Stimulated activated CD4-positive, alpha-beta T cell treated with anti-CD3 and anti-CD28 coated beads, Interleukin-1b, Interleukin-23, amount 100 ng/mL, for 48 hours (primary cell): ENCODE measurements at regions not wholly inside any gene's neighbourhood (a gene's known extent, or its start where the extent isn't known, plus 50 kb on each side); places are given as distances from the start of the nearest gene placed in this dataset.
"Not testable (repeated sequence)": the region's sequence is repeated elsewhere in the genome, so short reads cannot be mapped to it uniquely, and the experiment has no call there.

Experiments used
- DNase-seq: peaks from one replicate; pipeline ENCODE4 v3.0.0-alpha.2; 2020

- no peak for DNase-seq
Measured at GRCh38 chr2:194155431-194155830, 1501.6 kb upstream of the SLC39A10 start.

- no peak for DNase-seq
Measured at GRCh38 chr2:194151231-194151630, 1505.8 kb upstream of the SLC39A10 start.

DNA sequence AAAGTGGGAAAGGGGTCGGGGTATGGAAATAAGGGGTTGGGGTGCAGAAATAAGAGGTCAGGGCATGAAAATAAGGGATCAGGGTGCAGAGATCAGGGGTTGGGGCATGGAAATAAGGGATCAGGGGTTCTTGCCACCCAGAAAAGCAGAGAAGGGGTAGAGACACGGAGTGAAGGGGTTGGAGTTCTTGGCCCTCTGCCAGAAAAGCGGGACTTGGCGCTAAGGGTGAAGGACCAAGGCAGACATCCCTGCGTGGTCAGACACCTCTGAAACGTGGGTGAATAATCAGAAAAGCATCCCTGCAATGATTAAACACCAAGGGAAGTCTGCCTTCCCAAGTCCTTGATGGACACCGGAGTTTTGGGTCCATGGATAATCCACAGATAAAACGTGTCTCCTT lies 1521.6 kb upstream of the SLC39A10 start:
- no peak for DNase-seq

DNA sequence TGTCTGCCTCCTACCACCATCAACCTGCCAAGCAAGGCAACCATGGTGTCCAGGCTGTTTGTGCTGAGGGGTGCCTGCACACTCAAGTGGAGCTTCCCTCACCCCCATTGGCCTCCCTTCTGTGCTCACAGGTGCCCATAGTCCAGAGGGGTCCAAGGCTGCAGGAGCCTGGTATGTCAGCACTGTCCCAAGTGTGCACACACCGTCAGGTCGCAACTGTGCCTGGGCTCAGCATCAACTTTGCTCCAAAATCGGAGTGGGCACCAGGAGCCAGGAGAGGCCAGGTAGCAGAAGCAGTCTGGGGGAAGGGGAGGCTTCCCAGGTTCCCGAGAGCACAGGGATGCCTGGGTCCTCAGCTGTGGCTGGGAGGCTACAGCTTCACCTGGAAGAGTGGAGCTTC lies 1528.2 kb upstream of the SLC39A10 start:
- no peak for DNase-seq

DNA sequence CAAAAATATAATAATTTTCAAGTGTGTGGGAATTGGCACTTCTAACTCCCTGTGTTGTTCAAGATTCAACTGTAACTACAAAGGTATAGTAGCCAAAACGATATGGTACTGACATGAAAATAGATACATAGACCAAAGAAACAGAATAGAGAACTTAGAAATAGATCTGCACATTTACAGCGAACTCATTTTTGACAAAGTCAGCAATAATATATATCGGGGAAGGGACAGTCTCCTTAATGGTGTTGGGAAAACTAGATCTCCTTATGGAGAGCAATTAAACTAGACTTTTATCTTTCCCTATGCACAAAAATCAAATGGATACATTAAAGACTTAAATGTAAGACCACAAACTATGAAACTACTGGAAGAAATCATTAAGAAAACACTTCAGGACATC lies 1530.6 kb upstream of the SLC39A10 start:
- no peak for DNase-seq

DNA sequence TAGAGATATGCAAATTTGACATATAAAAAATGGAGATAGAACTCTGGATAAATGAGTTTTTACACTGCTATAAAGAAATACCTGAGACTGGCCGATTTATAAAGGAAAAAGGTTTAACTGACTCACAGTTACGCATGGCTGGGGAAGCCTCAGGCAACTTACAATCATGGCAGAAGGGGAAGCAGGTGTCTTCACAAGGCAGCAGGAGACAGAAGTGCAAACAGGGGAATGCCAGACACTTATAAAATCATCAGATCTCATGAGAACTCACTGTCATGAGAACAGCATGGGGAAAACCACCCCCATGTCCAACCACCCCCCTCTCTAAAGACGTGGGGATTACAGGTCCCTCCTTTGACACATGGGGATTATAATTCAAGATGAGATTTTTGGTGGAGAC lies 1540.2 kb upstream of the SLC39A10 start:
- no peak for DNase-seq

GRCh38 chr2:194105358-194105757 lies 1551.7 kb upstream of the SLC39A10 start:
- DNase-seq: no peak

- DNase-seq: no peak
Measured at GRCh38 chr2:194104687-194105086, 1552.3 kb upstream of the SLC39A10 start.

DNA sequence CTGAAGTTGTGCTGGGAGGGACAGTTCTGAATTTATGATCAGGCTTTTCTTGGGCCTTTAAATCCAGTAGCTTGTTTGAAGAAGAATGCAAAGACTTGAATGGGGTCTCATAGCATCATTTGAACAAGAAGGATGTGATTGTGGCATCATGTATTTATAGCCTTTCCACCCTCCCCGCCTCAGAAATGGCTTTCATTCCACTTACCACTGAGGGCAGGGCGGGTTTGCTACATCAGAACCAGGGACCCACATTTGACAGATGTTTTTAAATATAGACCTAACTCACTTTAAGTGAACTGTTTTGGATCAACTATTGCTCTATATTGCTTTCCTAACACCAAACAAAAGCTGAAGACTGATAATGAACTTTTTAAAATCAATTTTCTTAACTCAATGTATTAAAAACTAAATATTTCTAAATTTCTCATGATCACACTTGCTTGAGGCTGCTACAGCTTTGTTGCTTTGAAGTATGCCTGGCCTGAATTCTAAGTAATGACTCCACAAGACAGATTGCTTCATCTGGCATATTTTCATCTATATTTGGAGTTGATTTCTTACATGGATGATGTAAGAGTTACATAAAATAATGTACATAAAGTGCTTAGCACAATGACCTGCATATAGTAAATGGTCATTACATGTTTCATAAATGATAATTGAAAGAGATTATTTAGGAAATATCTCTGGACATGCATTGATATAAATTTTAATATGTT lies 1552.9 kb upstream of the SLC39A10 start:
- no peak for DNase-seq

- DNase-seq: no peak
Measured at GRCh38 chr2:194102546-194102945, 1554.5 kb upstream of the SLC39A10 start.

- no peak for DNase-seq
Measured at GRCh38 chr2:194100201-194100600, 1556.8 kb upstream of the SLC39A10 start.

DNA sequence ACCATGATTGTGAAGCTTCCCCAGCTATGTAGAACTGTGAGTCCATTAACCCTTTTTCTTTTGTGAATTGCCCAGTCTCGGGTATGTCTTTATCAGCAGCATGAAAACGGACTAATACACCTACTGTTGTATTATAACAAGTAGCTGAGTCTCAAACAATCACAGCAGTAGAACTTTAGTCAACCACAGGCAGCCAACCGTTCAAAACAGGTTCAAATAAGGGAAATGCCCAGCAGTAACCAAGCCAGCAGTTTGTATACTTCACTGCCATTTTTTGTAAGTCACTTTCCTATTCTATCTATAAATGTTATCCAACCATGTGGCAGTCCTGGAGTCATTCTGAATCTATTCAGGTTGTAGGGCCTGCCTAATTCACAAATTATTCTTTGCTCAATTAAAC lies 1560.6 kb upstream of the SLC39A10 start:
- no peak for DNase-seq

- DNase-seq: no peak
Measured at GRCh38 chr2:194095359-194095758, 1561.7 kb upstream of the SLC39A10 start.

DNA sequence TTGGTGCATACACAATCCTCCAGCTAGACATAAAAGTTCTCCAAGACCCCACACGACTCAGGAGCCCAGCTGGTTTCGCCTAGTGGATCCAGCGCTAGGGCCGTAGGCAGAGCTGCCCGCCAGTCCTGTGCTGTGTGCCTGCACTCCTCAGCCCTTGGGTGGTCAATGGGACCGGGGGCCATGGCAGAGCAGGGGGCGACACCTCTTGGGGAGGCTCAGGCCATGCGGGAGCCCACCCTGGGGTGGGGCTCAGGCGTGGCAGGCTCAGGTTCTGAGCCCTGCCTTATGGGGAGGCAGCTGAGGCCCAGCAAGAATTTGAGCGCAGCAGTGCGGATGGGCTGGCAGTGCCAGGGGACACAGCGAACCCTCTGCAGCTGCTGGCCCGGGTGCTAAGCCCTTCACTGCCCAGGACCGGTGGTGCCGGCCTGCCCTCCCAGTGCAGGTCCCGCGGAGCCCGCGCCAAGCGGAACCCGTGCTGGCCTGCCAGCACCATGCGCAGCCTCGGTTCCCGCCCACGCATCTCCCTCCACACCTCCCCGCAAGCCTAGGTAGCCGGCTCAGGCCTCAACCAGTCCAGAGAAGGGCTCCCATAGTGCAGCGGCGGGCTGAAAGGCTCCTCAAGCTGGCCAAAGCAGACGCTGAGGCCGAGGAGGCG lies 1566.6 kb upstream of the SLC39A10 start:
- no peak for DNase-seq

DNA sequence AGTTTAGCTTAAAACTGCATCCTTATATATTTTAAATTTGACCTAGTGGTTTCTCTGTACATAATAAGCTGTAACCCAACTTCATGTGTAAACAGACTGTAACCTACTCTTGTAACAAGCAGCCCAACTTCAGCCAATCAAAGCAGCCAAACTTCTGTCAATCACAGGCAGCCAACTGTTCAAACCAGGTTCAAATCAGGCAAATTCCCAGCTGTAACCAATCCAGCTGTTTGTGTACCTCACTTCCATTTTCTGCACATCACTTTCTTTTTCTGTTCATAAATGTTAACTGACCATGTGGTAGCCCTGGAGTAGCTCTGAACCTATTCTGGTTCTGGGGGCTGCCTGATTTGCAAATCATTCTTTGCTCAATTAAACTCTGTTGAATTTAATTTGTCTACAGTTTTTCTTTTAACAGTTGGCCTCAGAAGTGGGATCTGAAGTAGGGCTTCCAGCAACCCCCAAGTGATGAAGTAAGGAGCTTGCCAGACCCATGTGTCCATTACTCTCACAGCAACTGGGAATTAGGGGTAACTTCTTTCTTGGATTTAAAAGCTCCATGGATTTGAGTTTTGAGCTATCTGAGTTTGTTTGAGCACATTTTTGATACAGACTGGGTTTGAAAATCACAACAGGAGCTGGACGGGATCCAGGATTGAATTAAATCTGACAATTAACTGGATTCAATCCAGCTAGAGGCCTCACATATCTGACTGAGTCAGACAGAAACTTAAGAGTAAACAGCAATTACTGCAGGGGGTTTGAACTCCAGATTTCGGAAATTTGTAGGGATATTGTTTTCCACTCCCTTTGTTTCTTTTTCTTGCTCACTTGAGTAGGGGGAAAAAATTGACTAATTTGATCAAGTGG lies 1569.7 kb upstream of the SLC39A10 start:
- DNase-seq: no peak

GRCh38 chr2:194086129-194086528 lies 1570.9 kb upstream of the SLC39A10 start:
- DNase-seq: no peak

- DNase-seq: no peak
Measured at GRCh38 chr2:194079989-194080388, 1577.0 kb upstream of the SLC39A10 start.

GRCh38 chr2:194077366-194077765 lies 1579.7 kb upstream of the SLC39A10 start:
- DNase-seq: no peak

GRCh38 chr2:194062401-194062800 lies 1594.6 kb upstream of the SLC39A10 start:
- DNase-seq: no peak

- DNase-seq: no peak
Measured at GRCh38 chr2:194060269-194060668, 1596.8 kb upstream of the SLC39A10 start.

GRCh38 chr2:194054313-194054712 lies 1602.7 kb upstream of the SLC39A10 start:
- DNase-seq: no peak

- DNase-seq: no peak
Measured at GRCh38 chr2:194044321-194044720, 1612.7 kb upstream of the SLC39A10 start.

DNA sequence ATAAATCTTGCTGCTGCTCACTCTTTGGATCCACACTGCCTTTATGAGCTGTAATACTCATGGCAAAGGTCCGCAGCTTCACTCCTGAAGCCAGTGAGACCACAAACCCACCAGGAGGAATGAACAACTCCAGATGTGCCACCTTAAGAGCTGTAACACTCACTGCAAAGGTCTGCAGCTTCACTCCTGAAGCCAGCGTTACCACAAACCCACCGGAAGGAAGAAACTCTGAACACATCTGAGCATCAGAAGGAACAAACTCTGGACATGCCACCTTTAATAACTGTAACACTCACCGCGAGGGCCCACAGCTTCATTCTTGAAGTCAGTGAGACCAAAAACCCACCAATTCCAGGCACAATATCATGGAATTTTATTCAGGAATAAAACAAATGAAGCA lies 1635.9 kb upstream of the SLC39A10 start:
- not testable (repeated sequence) for DNase-seq

DNA sequence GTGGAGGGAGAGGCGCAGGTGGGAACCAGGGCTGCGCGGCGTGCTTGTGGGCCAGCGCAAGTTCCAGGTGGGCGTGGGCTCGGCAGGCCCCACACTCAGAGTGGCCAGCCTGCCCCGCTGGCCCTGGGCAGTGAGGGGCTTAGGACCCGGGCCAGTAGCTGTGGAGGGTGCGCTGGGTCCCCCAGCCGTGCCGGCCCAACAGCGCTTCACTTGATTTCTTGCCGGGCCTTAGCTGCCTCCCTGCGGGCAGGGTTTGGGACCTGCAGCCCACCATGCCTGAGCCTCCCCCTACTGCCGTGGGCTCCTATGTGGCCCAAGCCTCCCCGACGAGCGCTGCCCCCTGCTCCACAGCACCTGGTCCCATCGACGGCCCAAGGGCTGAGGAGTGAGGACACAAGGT lies 1636.9 kb upstream of the SLC39A10 start:
- DNase-seq: no peak
